GM21576 (cell line): ENCODE measurements at regions not wholly inside any gene's neighbourhood (a gene's known extent, or its start where the extent isn't known, plus 50 kb on each side); places are given as distances from the start of the nearest gene placed in this dataset.

Source experiments
- ATAC-seq: cut with Tn5 transposase; IDR thresholded peaks from one replicate; pipeline ENCODE4 v1.9.1; 2021; ENCODE audit warnings: mild to moderate bottlenecking, moderate library complexity; ENCODE audit not compliant: unreplicated experiment

DNA sequence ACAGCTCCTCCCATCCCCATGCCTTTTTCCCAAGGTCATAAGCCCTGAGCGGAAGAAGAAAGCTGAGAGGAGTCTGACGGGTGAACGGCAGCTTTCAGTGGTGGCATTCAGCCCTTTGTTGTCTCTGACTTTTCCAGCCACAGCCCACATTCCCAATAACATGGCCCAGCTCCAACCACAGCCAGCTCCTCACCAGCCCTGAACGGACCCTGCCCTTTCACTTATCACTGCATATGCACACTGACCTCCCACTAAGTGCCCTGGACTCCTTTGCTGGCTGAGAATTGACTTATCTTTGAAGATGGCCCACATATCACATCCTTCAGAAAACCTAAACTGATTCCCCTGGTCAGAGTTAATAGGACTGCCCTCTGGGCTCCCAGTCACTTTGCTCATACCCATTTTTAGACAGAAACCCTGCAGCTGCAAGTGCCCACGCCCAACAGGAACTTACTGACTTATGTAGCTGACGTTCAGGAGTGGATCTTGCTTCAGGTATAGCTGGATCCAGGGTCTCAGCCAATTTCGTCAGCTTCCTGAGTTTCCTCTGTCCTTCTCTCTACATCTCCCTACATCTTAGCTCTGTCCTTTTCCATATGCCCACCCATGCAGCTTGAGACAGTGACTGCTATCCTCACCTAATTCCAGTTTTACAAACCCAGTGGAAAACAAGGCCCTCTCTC is 348.5 kb upstream of the PROK2 start:
- no peak for ATAC-seq

DNA sequence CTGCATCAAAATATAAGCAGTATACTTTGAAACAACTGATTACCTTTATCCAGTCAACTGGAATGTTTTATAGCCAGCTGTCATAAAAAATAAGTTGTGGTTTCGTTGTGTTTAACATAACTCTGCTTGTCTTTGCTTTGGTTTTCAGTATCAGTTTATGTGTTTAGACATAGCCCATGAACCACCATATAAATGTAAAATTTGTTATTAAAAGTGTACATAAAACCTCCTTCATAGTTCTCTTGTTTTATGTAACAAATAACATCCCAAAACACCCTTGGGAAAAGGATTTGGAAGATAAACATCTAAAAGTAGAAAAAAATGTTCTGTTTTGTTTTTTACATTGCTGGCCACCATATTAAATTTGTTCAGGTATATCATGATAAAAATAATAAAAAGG is 347.0 kb upstream of the PROK2 start:
- ATAC-seq: no peak

DNA sequence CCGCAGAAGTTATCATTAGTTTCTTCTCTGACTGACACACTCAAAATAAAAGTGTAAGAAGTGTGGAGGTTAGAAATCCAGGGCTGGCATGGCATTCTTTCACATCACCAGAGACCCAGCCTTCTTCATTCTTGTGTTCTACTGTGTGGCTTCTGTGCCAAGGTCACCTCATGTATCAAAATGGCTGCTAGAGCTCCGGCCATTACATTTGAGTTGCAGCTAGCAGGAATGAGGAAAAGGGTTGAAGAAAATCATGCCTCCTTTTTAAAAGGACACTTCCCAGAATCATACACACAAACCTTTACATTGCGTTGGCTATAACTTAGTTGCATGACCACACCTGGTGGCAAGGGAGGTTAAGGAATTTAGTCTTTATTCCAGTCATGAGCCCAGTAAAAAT is 345.6 kb upstream of the PROK2 start:
- no peak for ATAC-seq

DNA sequence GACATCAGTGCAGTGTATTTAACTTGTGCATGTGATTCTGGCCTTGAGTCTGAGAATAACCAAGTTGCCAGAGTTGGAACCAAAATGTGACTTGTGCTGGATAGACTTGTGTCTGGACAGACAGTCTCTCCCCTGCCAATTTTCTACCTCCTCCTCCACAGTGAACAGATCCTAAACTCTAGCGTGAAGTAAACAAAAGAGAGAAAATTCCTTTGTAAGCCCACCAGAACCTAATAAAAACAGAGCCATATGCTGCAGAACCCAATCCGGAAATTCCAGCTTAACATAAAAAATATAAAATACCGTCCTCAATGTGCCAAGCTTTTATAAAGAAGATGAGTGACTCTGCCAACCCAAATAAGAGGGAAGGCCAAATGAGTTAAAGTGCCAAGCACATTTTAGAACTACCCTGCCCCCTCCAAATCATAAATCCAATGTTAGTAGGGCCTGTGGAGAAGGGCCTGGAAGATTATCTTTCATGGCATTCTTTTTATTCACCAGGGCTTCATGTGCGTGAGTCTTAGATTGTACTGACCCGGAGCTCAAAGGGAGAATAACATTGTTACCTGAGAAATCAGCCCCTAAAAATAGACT is 344.6 kb upstream of the PROK2 start:
- ATAC-seq: no peak

GRCh38 chr3:72128921-72129320 is 344.0 kb upstream of the PROK2 start:
- ATAC-seq: no peak

DNA sequence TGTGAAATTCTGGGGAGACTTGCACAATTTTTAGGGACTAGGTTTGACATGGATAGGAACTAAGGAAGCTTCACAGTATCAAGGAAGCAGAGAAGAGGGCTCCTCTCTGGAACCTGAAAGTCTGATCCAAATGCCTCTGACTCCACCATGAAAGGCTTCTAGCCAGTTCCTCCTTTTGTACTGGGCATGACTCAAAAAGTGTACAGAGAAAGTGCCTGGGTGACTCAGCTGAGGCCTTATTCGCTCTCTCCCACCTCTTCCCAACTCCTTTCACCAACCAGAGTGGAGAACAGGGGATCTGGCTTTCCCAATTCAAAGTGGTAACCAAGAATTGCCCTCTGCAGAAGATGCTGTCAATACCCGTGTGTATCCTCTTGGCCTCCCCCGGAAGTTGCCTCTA is 342.9 kb upstream of the PROK2 start:
- peak; percentile 47 for ATAC-seq

DNA sequence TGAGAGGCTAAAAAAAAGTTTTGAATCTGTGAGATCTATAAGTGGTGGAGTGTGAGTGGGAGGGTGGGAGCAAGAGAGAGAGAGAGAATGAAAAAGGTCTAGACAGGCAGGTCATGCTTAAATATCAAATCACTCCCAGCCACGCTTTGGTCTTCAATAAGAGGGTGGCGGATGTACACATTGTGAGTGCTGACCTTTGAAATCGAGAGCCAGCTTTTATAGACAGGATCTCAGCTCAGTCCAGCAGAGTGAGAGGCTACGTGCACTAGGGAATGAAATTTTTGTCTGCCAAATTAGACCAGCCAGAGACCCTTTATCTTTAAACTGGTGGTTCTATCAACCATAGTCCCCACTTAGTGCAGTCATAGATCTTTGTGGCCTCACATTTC is 342.3 kb upstream of the PROK2 start:
- no peak for ATAC-seq

GRCh38 chr3:72126441-72127223 is 341.7 kb upstream of the PROK2 start:
- no peak for ATAC-seq

DNA sequence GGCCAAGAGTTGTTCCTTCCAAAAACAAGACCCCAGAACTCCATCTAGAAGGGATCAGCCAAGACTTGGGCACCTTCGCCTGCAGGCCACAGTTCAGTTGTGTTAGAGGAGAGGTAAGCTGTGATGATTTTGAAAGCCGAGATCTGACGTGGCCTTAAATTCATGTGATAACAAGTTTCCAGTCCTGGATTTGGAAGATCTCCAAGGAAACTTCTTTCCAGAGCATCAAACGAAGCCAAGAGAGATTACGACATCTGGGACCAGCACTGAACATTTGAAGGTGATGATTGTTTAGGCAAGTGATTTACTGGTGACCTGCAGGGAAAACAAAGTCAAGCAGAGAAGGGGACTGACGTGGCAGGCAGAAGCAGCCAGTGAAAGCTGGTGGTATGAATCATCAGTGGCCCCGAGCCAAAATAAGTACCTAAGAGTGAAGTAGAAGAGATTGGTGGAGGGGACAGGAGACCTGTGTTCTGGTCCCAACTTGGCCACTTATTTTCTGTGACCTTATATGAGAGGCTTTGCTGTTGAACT is 339.0 kb upstream of the PROK2 start:
- no peak for ATAC-seq

DNA sequence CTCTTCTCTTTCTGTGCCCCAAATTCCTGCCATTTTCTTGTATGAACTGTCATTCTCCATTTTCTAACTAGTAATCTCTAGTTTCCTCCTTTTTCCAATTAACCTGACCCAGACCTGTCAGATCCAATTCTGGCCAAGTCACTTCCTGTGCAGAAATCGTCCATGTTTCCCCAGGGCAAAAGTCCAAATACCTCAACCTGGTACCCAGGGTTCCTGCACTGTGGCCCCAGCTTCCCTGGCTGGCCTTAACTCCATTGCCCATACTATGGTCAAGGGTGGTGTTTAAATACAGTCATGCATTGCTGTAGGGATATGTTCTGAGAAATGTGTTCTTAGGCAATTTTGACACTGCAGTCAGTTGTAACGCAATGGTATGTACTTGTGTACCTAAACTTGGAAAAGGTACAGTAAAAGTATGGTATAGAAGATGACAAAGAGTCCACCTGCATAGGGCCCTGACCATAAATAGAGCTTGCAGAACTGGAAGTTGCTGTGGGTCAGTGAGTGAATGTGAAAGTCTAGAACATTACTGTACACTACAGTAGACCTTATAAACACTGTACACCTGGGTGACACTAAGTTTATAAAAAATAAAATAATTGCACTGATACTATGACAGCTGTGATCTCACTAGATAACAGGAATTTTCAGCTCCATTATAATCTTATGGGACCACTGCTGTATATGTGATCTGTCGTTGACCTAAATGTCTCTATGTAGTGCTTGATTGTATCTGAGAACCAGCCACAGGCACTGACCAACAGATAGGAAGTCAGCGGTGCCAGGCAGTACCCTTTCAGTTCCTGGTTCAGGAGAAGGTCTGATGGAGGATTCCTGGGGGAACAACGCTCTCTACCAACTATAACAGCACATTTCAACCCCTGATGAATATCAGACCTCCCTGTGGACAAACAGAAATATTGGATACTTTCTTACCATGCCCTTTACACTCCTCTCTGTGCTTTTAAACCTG is 336.1 kb upstream of the PROK2 start:
- peak; percentile 86 for ATAC-seq

- no peak for ATAC-seq
These were observed 335.1 kb upstream of the PROK2 start for GRCh38 chr3:72120039-72120438.

GRCh38 chr3:72118628-72119027 is 333.7 kb upstream of the PROK2 start:
- ATAC-seq: no peak

DNA sequence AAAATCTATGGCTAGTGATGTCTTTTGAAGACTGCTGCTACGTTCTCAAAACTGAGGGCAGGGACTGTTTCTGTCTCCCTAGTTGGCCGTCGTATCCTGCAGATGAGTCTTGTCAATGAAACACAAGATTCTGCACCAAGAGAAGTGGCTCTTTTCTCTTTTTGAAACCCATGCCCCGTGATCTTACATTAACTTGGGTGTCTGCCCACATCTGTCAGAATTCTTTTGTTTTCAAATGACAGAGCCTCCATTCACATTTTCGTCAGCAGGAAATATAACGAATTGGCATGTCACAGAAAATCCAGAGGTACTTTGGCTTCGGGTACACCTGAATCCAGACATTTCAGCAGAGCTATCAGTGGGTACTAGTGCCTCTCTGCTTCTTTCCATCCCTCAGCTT is 331.3 kb upstream of the PROK2 start:
- ATAC-seq: no peak

DNA sequence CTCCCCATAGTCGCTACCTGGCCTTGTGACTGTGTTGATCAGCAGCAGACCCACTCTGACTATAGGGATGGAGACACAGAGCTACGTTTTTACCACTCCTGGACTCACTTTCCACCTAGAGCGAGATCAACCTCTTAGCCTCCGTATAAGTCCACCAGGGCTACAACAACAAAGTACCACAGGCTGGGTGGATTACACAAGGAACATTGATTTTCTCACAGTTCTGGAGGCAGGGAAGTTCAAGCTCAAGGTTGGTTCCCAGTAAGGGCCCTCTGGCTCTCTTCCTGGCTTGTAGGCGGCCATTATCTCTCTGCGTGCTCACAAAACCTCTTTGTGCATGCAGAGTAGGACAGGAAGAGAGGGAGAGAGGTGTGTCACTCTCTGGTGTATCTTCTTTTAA is 330.4 kb upstream of the PROK2 start:
- ATAC-seq: no peak

DNA sequence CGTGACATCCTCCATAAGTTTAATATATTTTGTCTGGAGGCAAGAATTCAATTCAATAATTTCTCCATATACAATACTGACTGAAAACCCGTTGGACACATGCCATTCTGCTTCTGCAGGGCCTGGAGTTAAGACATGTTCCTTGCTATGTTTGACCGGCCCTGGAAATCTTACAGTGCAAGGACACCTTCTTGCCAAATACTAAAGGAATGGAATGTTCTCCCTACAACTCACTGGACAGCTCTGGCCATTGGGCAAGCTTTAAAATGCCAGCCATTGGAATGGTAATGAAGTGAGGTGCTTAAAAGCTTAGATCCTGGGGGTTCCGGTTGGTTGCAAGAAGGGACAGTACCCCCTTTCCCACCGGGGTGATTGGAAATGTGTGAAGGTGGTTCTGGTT is 329.8 kb upstream of the PROK2 start:
- no peak for ATAC-seq

- ATAC-seq: no peak
These were observed 329.0 kb upstream of the PROK2 start for GRCh38 chr3:72113964-72114363.

- ATAC-seq: no peak
These were observed 328.6 kb upstream of the PROK2 start for GRCh38 chr3:72113564-72113963.

DNA sequence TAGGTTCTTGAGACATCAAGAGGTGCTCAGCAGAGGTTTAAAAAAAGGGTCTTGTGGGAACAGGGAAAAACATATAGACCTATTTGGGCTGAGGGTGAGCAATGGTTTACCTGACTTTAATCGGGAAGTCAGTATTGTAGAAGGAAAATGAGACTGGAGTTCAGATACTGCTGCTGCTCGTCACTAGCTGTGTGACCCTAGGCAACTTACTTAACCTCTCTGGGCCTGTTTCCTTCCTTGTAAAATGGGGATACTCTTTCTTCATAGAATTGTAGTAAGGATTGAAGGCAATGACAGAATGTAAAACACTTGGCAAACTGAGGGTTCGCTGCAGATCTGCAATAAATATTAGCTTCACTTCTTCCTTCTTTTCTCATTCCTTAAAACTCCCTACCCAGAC is 327.5 kb upstream of the PROK2 start:
- no peak for ATAC-seq

DNA sequence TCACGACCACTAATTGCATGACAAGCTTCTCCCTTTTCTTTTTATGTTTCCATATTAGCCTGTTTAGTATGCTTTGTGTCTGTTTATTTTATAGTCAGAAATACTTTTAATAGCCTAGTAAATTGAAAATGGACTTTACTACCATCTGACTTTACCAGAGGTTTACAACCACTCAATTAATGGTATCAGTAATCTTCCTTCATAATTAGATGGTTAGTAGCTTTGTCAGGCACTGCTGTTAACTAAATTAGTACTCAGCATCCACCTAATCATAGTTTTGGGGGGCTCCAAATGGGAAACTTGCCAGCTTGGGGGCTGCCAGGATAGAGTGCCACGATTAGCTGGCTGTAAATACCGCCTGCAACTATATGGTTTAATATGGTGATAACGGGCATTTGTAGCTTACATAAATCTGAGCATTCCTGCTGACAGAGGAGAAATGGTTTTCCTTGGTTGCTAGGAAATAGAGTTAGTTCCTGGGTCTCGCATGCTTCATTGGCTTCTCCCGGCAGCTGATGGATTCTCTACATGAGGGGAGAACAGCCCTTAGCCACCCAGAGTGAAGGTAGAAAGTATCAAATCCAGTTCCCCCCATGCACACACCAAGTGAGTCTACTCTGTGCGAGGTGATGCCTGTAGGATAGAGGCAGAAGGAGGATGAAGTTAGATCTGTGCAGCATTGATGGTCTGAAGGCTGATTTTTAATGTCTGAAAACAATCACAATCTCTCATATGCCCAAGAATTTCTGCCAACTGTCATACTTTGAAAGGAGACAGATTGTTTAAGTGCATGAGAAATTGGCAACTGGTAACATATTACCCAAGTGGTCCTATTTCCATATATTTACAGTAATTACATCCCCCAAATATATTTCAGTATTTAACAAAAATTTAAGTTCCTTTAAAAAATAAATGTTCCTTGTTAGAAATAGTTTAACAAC is 326.6 kb upstream of the PROK2 start:
- no peak for ATAC-seq
